WTC11 (cell line): ENCODE measurements at regions not wholly inside any gene's neighbourhood (a gene's known extent, or its start where the extent isn't known, plus 50 kb on each side); places are given as distances from the start of the nearest gene placed in this dataset.

Experiments used
- ATAC-seq: fragments of 200-7000 bp; cut with Tn5 transposase; 2 replicates; pipeline ENCODE4 v1.10.0; 2021; ENCODE audit warnings: mild to moderate bottlenecking, moderate library complexity
- CTCF ChIA-PET: fragments of 300-600 bp; sonication (Branson Sonifier 250); formaldehyde crosslinking; loops from one replicate; lab custom pipeline; 2021; ENCODE audit warnings: antibody characterized with exemption; lab: Charles Lee
- POLR2A ChIA-PET: fragments of 350-600 bp; sonication (Branson Sonifier 250); formaldehyde crosslinking; loops from one replicate; lab custom pipeline; 2021; ENCODE audit warnings: antibody characterized with exemption; lab: Charles Lee
- DNase-seq: peaks from one replicate; pipeline ENCODE4 v3.0.0; 2021; ENCODE audit warnings: low spot score
- H3K27ac Mint-ChIP-seq: 2 replicates; pipeline ENCODE4 v1.8.0; 2021; ENCODE audit warnings: mixed read lengths
- H3K27me3 Mint-ChIP-seq: 2 replicates; pipeline ENCODE4 v1.8.0; 2021; ENCODE audit warnings: low read depth, mild to moderate bottlenecking, moderate library complexity, mixed read lengths
- H3K36me3 Mint-ChIP-seq: 2 replicates; pipeline ENCODE4 v1.8.0; 2021; ENCODE audit warnings: mixed read lengths
- H3K4me1 Mint-ChIP-seq: 2 replicates; pipeline ENCODE4 v1.8.0; 2022; ENCODE audit warnings: mixed read lengths
- H3K4me3 Mint-ChIP-seq: 2 replicates; pipeline ENCODE4 v1.8.0; 2021; ENCODE audit warnings: mild to moderate bottlenecking, moderate library complexity, mixed read lengths
- H3K9me3 Mint-ChIP-seq: 2 replicates; pipeline ENCODE4 v1.8.0; 2021; ENCODE audit warnings: mixed read lengths
- ARID4B ChIP-seq: sonication (generic); formaldehyde crosslinking; IDR thresholded peaks from 2 replicates; pipeline ENCODE4 v1.8.0; 2023; ENCODE audit warnings: missing genetic modification reagents, mild to moderate bottlenecking, borderline replicate concordance
- ATF6 ChIP-seq: sonication (generic); formaldehyde crosslinking; IDR thresholded peaks from 2 replicates; pipeline ENCODE4 v1.8.1; 2023; ENCODE audit warnings: mild to moderate bottlenecking, missing genetic modification reagents
- E2F4 ChIP-seq: sonication (generic); formaldehyde crosslinking; IDR thresholded peaks from 2 replicates; pipeline ENCODE4 v1.8.1; 2022; ENCODE audit warnings: low read depth, mild to moderate bottlenecking, moderate library complexity, missing genetic modification reagents, borderline replicate concordance
- E2F5 ChIP-seq: sonication (generic); formaldehyde crosslinking; IDR thresholded peaks from 2 replicates; pipeline ENCODE4 v1.8.1; 2022; ENCODE audit warnings: mild to moderate bottlenecking, moderate library complexity, missing genetic modification reagents
- GABPB1 ChIP-seq: sonication (generic); formaldehyde crosslinking; IDR thresholded peaks from 2 replicates; pipeline ENCODE4 v1.8.1; 2023; ENCODE audit warnings: mild to moderate bottlenecking, missing genetic modification reagents
- GRHL2 ChIP-seq: fragments of 250-450 bp; sonication (Bioruptor Pico); IDR thresholded peaks from 2 replicates; pipeline ENCODE4 v1.8.0; 2022; ENCODE audit warnings: mild to moderate bottlenecking, moderate library complexity; ENCODE audit not compliant: insufficient replicate concordance, severe bottlenecking
- JUN ChIP-seq: sonication (generic); formaldehyde crosslinking; IDR thresholded peaks from 2 replicates; pipeline ENCODE4 v1.8.0; 2023; ENCODE audit warnings: mild to moderate bottlenecking, missing genetic modification reagents
- MXD4 ChIP-seq: fragments of 250-450 bp; sonication (Bioruptor Pico); IDR thresholded peaks from 2 replicates; pipeline ENCODE4 v1.8.0; 2021; ENCODE audit warnings: mild to moderate bottlenecking, moderate library complexity, borderline replicate concordance
- NFATC4 ChIP-seq: fragments of 250-450 bp; sonication (Bioruptor Pico); IDR thresholded peaks from 2 replicates; pipeline ENCODE4 v1.9.0; 2021; ENCODE audit warnings: mild to moderate bottlenecking
- NR1H2 ChIP-seq: sonication (generic); formaldehyde crosslinking; IDR thresholded peaks from 2 replicates; pipeline ENCODE4 v1.9.0; 2021; ENCODE audit warnings: mild to moderate bottlenecking, moderate library complexity, missing genetic modification reagents
- PRDM15 ChIP-seq: sonication (generic); formaldehyde crosslinking; IDR thresholded peaks from 2 replicates; pipeline ENCODE4 v1.8.0; 2022; ENCODE audit warnings: missing genetic modification reagents
- SMAD3 ChIP-seq: sonication (generic); formaldehyde crosslinking; IDR thresholded peaks from 2 replicates; pipeline ENCODE4 v1.8.0; 2022; ENCODE audit warnings: missing genetic modification reagents, mild to moderate bottlenecking, borderline replicate concordance
- STAT6 ChIP-seq: sonication (generic); formaldehyde crosslinking; conservative IDR thresholded peaks from 2 replicates; pipeline ENCODE4 v1.8.1; 2023; ENCODE audit warnings: mild to moderate bottlenecking, low read depth, missing genetic modification reagents, moderate library complexity
- TEAD4 ChIP-seq: sonication (generic); formaldehyde crosslinking; IDR thresholded peaks from 2 replicates; pipeline ENCODE4 v1.8.0; 2022; ENCODE audit warnings: mild to moderate bottlenecking, missing genetic modification reagents
- USF1 ChIP-seq: sonication (generic); formaldehyde crosslinking; IDR thresholded peaks from 2 replicates; pipeline ENCODE4 v1.8.0; 2022; ENCODE audit warnings: mild to moderate bottlenecking, missing genetic modification reagents
- ZBTB43 ChIP-seq: sonication (generic); formaldehyde crosslinking; IDR thresholded peaks from 2 replicates; pipeline ENCODE4 v1.8.1; 2023; ENCODE audit warnings: mild to moderate bottlenecking, missing genetic modification reagents
- ZNF219 ChIP-seq: sonication (generic); formaldehyde crosslinking; IDR thresholded peaks from 2 replicates; pipeline ENCODE4 v1.8.0; 2023; ENCODE audit warnings: missing genetic modification reagents, mild to moderate bottlenecking, borderline replicate concordance
- ZSCAN18 ChIP-seq: fragments of 250-450 bp; sonication (Bioruptor Pico); IDR thresholded peaks from 2 replicates; pipeline ENCODE4 v2.1.2; 2022; ENCODE audit warnings: mild to moderate bottlenecking, moderate library complexity

GRCh38 chr4:110982486-110982885 lies 359.6 kb upstream of the PITX2 start:
- Mint-ChIP-seq H3K27ac (no peak overlapping the region), H3K9me3 (no peaks in the 10 kb centered on the region), H3K4me1 (no peaks in the 10 kb centered on the region), H3K4me3 (no peak overlapping the region), H3K36me3 (no peaks in the 10 kb centered on the region), H3K27me3 (no peaks in the 10 kb centered on the region)
- DNase-seq, result no peak
- no peak for ATAC-seq
- POLR2A ChIA-PET, result no interaction called here
- CTCF ChIA-PET, result no interaction called here
- TF ChIP-seq ZSCAN18, result no peak
- no peak for TF ChIP-seq NFATC4 (CRISPR knock-in tag)
- no peak for TF ChIP-seq USF1 (CRISPR knock-in tag)
- no peak for TF ChIP-seq JUN
- TF ChIP-seq NR1H2 (CRISPR knock-in tag), result no peak
- TF ChIP-seq E2F4 (CRISPR knock-in tag), result no peak
- TF ChIP-seq GABPB1 (CRISPR knock-in tag), result no peak
- no peak for TF ChIP-seq ARID4B (CRISPR knock-in tag)
- TF ChIP-seq STAT6 (CRISPR knock-in tag), result no peak
- no peak for TF ChIP-seq ZBTB43 (CRISPR knock-in tag)
- no peak for TF ChIP-seq MXD4
- TF ChIP-seq GRHL2 (CRISPR knock-in tag), result no peak
- no peak for TF ChIP-seq TEAD4 (CRISPR knock-in tag)
- TF ChIP-seq ZNF219 (CRISPR knock-in tag), result no peak
- no peak for TF ChIP-seq ATF6 (CRISPR knock-in tag)
- TF ChIP-seq PRDM15 (CRISPR knock-in tag), result no peak
- no peak for TF ChIP-seq SMAD3 (CRISPR knock-in tag)
- no peak for TF ChIP-seq E2F5 (CRISPR knock-in tag)
